ENCODE measurements at regions not wholly inside any gene's neighbourhood (a gene's known extent, or its start where the extent isn't known, plus 50 kb on each side); places are given as distances from the start of the nearest gene placed in this dataset.

- CTCF ChIA-PET, result no interaction called here
- DNase-seq (ENCODE audit: low read depth in 1 of 2, low spot score in 1 of 2), result no peak
- H3K4me1 ChIP-seq, result no peaks in the 10 kb centered on the region
- no peak overlapping the region for H3K4me2 ChIP-seq
- 54% methylated on average over 3 of the region's 3 CpGs for WGBS (ENCODE audit: missing lambda C conversion rate)
- TF ChIP-seq PBX3 (IDR thresholded peaks at IDR 0.05) (no peak), MAX (IDR thresholded peaks at IDR 0.05) (no peak), HOXA7 (CRISPR knock-in tag; IDR thresholded peaks at IDR 0.05) (no peak), JUNB (IDR thresholded peaks at IDR 0.05) (no peak), E2F6 (IDR thresholded peaks at IDR 0.05; ENCODE audit: borderline replicate concordance, low read depth) (no peak), GATA3 (IDR thresholded peaks at IDR 0.05; ENCODE audit: borderline replicate concordance) (no peak), POLR2AphosphoS2 (conservative IDR thresholded peaks at IDR 0.05; ENCODE audit: low read length) (no peak), CBX8 (IDR thresholded peaks at IDR 0.05) (no peak), FOXS1 (CRISPR knock-in tag; IDR thresholded peaks at IDR 0.05) (no peak), USF2 (IDR thresholded peaks at IDR 0.05) (no peak), ATOH8 (CRISPR knock-in tag; IDR thresholded peaks at IDR 0.05; ENCODE audit: low read depth) (no peak)
- no peak overlapping the region for H3K4me3 ChIP-seq
- POLR2A ChIA-PET, result no interaction called here
- FAIRE-seq, result no peak
- H3K27ac ChIP-seq, result no peak overlapping the region
- ATAC-seq, result no peak
- H3K9me3 ChIP-seq, result no peaks in the 10 kb centered on the region
These were observed 453.9 kb downstream of the SQOR start for GRCh38 chr15:46088486-46089445.

- ATAC-seq (no peak), FAIRE-seq (no peak), DNase-seq (ENCODE audit: low read depth in 1 of 2, low spot score in 1 of 2) (no peak)
- H3K9me3 ChIP-seq, result no peaks in the 10 kb centered on the region
- no peaks in the 10 kb centered on the region for H3K4me1 ChIP-seq
- H3K4me3 ChIP-seq, result no peak overlapping the region
- no peak for TF ChIP-seq SMC3 (IDR thresholded peaks at IDR 0.05)
- no peak for TF ChIP-seq ATOH8 (CRISPR knock-in tag; IDR thresholded peaks at IDR 0.05; ENCODE audit: low read depth)
- no peak for TF ChIP-seq REST (IDR thresholded peaks at IDR 0.05)
- TF ChIP-seq EHF (CRISPR knock-in tag; IDR thresholded peaks at IDR 0.05), result no peak
- POLR2A ChIA-PET, result no interaction called here
- CTCF ChIA-PET, result no interaction called here
- no peak overlapping the region for H3K4me2 ChIP-seq
- no peak overlapping the region for H3K27ac ChIP-seq
- WGBS (ENCODE audit: missing lambda C conversion rate), result 3% methylated on average over 4 of the region's 4 CpGs
These were observed 454.7 kb downstream of the SQOR start for GRCh38 chr15:46089467-46089935.

Measured in A549 (cell line).